Glutamatergic neuron (in vitro differentiated cells): ENCODE measurements at regions not wholly inside any gene's neighbourhood (a gene's known extent, or its start where the extent isn't known, plus 50 kb on each side); places are given as distances from the start of the nearest gene placed in this dataset.

ENCODE experiments used
- DNase-seq: peaks from one replicate; pipeline ENCODE4 v3.0.0; 2022
- H3K27ac Mint-ChIP-seq: one replicate; pipeline ENCODE4 v1.8.0; 2020; ENCODE audit warnings: mild to moderate bottlenecking, mixed read lengths, inconsistent platforms; ENCODE audit not compliant: unreplicated experiment
- H3K27me3 Mint-ChIP-seq: one replicate; pipeline ENCODE4 v1.8.0; 2020; ENCODE audit warnings: mild to moderate bottlenecking, moderate library complexity, mixed read lengths, inconsistent platforms; ENCODE audit not compliant: unreplicated experiment
- H3K36me3 Mint-ChIP-seq: one replicate; pipeline ENCODE4 v1.8.0; 2020; ENCODE audit warnings: mild to moderate bottlenecking, mixed read lengths, inconsistent platforms; ENCODE audit not compliant: unreplicated experiment
- H3K4me1 Mint-ChIP-seq: one replicate; pipeline ENCODE4 v1.8.0; 2020; ENCODE audit warnings: mild to moderate bottlenecking, low read depth, mixed read lengths, inconsistent platforms; ENCODE audit not compliant: unreplicated experiment
- H3K4me3 Mint-ChIP-seq: one replicate; pipeline ENCODE4 v1.8.0; 2020; ENCODE audit warnings: mild to moderate bottlenecking, mixed read lengths, inconsistent platforms; ENCODE audit not compliant: unreplicated experiment
- H3K9me3 Mint-ChIP-seq: one replicate; pipeline ENCODE4 v1.8.0; 2020; ENCODE audit warnings: mild to moderate bottlenecking, moderate library complexity, mixed read lengths, inconsistent platforms; ENCODE audit not compliant: unreplicated experiment
- CTCF ChIP-seq: fragments of 200-600 bp; sonication (generic); IDR thresholded peaks from one replicate; pipeline ENCODE4 v1.5.0; 2021; ENCODE audit not compliant: partially characterized antibody, unreplicated experiment

DNA sequence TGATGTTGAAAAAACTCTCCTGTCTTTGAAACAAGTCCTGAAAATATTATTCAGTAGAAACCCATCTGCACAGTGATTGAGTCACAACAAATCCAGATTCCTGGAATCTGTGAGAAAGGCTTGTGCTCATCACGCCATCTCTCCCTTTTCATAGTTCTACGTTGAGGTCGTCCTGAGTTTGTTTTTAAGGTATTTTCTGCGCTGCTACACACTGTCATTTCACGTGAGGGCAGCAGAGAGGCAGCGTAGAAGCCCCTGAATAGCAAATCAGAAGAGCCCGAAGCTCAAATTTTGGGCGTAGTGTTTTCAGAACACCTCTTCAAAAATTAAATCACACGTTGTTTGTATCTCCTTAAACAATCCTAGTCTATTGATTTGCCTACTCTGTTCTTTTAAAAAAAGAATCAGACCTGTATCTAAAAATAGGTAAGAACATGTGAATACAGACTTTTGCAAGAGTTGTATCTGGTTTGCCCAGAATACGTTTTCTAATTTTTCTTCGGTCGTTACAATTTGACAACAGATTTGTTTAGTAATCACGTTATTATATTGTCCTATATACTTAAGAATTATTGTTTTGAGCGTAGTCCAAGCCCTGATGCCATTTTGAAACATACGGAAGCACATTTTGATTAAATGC lies 61.6 kb upstream of the SLC38A11 start:
- Mint-ChIP-seq H3K27ac (no peak overlapping the region), H3K9me3 (no peaks in the 10 kb centered on the region), H3K4me3 (no peak overlapping the region), H3K4me1 (peaks cover 4% of the 10 kb centered on the region), H3K27me3 (peaks cover 1% of the 10 kb centered on the region), H3K36me3 (no peaks in the 10 kb centered on the region)
- TF ChIP-seq CTCF = peak; percentile 59
- DNase-seq = peak; percentile 55

DNA sequence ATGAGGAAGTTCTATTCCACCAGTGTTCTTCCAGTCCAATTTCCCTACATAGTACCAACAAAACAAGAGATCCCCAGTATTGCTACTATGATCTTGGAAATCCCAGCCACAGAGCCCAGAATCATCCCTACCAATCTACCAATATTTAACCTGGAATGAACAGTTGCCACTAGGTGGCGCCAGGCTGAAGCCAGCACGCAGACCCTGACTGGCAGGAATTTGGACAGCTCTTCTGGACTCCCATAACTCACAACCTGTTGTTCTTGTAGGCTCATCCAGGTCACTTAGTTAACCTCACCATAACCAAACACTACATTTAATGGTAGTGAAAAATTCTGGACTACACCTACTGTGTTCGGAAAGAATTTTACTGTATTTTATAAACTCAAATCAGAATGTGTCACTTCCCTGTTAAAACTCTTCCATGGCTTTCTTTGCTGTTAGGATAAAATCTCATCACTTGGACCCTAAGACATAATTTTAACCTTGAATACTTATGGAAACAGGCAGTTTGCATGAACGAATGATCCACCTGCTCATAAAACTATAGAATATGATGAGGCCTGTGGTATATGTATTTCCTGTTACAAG lies 59.8 kb upstream of the SLC38A11 start:
- no peaks in the 10 kb centered on the region for H3K9me3 Mint-ChIP-seq
- no peak overlapping the region for H3K4me3 Mint-ChIP-seq
- TF ChIP-seq CTCF = peak; percentile 88
- H3K36me3 Mint-ChIP-seq = no peaks in the 10 kb centered on the region
- peaks cover 1% of the 10 kb centered on the region for H3K27me3 Mint-ChIP-seq
- DNase-seq = peak; percentile 84
- peaks cover 4% of the 10 kb centered on the region for H3K4me1 Mint-ChIP-seq
- H3K27ac Mint-ChIP-seq = no peak overlapping the region

- Mint-ChIP-seq H3K4me3 (no peak overlapping the region), H3K36me3 (no peaks in the 10 kb centered on the region), H3K9me3 (no peaks in the 10 kb centered on the region), H3K27me3 (peaks cover 1% of the 10 kb centered on the region), H3K4me1 (peaks cover 4% of the 10 kb centered on the region), H3K27ac (no peak overlapping the region)
- no peak for DNase-seq
- TF ChIP-seq CTCF = no peak
These were observed 58.8 kb upstream of the SLC38A11 start for GRCh38 chr2:165013944-165014619.

DNA sequence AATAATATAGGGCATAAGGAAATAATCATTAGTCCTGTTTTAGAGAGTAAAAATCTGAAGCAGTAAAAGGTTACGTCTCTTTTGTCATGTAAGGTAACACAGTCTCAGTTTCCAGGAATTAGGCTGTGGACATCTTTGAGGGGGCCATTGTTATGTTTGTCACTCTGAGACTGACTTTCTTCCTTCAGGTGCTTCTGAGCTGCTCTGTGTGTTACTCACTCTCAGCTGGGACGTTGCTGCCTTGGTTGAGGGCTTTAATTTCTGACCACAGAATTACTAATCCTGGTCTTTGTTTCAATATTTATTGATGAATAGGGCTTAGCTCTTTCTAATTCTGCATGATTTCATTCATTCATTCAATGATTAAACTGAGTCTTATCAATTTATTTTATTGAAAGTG lies 55.9 kb upstream of the SLC38A11 start:
- H3K4me3 Mint-ChIP-seq = no peak overlapping the region
- H3K27me3 Mint-ChIP-seq = peaks cover 1% of the 10 kb centered on the region
- H3K36me3 Mint-ChIP-seq = no peaks in the 10 kb centered on the region
- H3K4me1 Mint-ChIP-seq = no peaks in the 10 kb centered on the region
- H3K27ac Mint-ChIP-seq = no peak overlapping the region
- TF ChIP-seq CTCF = no peak
- H3K9me3 Mint-ChIP-seq = no peaks in the 10 kb centered on the region
- DNase-seq = no peak

- H3K36me3 Mint-ChIP-seq = no peaks in the 10 kb centered on the region
- DNase-seq = no peak
- peaks cover 1% of the 10 kb centered on the region for H3K27me3 Mint-ChIP-seq
- H3K27ac Mint-ChIP-seq = no peak overlapping the region
- H3K9me3 Mint-ChIP-seq = no peaks in the 10 kb centered on the region
- TF ChIP-seq CTCF = no peak
- no peak overlapping the region for H3K4me3 Mint-ChIP-seq
- no peaks in the 10 kb centered on the region for H3K4me1 Mint-ChIP-seq
These were observed 55.2 kb upstream of the SLC38A11 start for GRCh38 chr2:165010556-165010955.
